Testis (tissue), 2 donors: ENCODE measurements at regions not wholly inside any gene's neighbourhood (a gene's known extent, or its start where the extent isn't known, plus 50 kb on each side); places are given as distances from the start of the nearest gene placed in this dataset.

Experiments used
- CTCF ChIP-seq, 3 experiments: fragments of 450-650 bp in 2 of 3; fragments of 200-600 bp in 1 of 3; sonication (generic) in 1 of 3; IDR thresholded peaks; one replicate each; pipeline ENCODE4 v1.5.1; 2016 to 2019; ENCODE audit warnings: antibody characterized with exemption in 3 of 3, mild to moderate bottlenecking in 2 of 3, moderate library complexity in 1 of 3
- POLR2A ChIP-seq: fragments of 450-650 bp; IDR thresholded peaks from one replicate; pipeline ENCODE4 v1.6.1; 2017; ENCODE audit warnings: antibody characterized with exemption, mild to moderate bottlenecking, moderate library complexity

DNA sequence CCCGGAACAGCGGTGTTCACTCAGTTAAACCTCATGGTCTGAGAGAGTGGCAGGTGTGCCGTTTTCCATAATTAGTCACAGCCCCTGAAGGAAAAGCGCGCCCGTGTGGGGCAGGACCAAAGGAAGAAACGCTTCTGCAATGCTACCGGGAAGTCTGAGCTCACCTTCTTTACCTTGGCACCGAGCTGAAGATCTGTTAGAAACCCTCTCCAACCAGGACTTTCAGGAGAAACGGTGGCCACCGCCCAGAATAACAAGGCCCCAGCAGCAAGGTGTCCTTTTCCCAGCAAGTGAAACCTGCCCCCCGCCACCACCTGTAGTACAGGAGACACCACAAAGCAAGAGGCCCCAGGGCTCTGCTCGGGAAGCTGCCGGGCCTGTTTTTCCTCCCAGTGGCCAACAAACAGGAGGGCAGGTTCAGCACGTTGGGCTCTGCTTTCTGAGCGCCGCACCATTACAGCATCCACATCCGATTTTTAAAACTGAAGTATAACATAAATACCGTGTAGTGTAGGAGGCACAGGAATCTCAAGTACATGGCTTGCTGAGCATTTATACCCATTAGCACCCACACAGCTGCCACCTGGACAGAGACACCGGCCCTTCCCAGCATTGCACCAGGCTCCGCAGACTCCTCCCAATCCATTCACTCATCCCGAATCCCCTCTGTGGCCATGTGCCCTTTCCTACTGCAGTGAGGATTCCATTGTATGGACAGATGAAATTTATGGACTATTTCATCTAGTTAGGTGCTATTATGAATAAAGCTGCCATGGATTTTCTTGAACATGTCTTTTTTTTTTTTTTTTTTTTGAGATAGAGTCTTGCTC is 121.8 kb upstream of the RIOK3 start:
- TF ChIP-seq CTCF (IDR thresholded peaks at IDR 0.05), result no peak
- TF ChIP-seq POLR2A, result no peak
